Lower leg skin (tissue), 3 donors: ENCODE measurements at regions not wholly inside any gene's neighbourhood (a gene's known extent, or its start where the extent isn't known, plus 50 kb on each side); places are given as distances from the start of the nearest gene placed in this dataset.

Source experiments
- CTCF ChIP-seq, 3 donors: fragments of 450-650 bp; IDR thresholded peaks; one replicate each; pipeline ENCODE4 v1.5.1; 2016; ENCODE audit warnings: antibody characterized with exemption in 3 of 3, mild to moderate bottlenecking in 3 of 3, moderate library complexity in 2 of 3
- POLR2A ChIP-seq, 2 donors: fragments of 450-650 bp; IDR thresholded peaks; one replicate each; pipeline ENCODE4 v1.6.1; 2016 to 2017; ENCODE audit warnings: antibody characterized with exemption in 2 of 2, mild to moderate bottlenecking in 1 of 2, moderate library complexity in 1 of 2

GRCh38 chr4:107497054-107497453, 223.0 kb downstream of the PAPSS1 start:
- no peak for TF ChIP-seq CTCF (IDR thresholded peaks at IDR 0.05)
- no peak for TF ChIP-seq POLR2A (IDR thresholded peaks at IDR 0.05)
